H1 (cell line): ENCODE measurements at regions not wholly inside any gene's neighbourhood (a gene's known extent, or its start where the extent isn't known, plus 50 kb on each side); places are given as distances from the start of the nearest gene placed in this dataset.

Experiments
- FOSL1 ChIP-seq: IDR thresholded peaks from 2 replicates; pipeline ENCODE4 v1.6.1; 2011; ENCODE audit warnings: mild to moderate bottlenecking, low read depth, low read length, moderate library complexity; ENCODE audit not compliant: insufficient read depth
- HDAC2 ChIP-seq, 2 experiments: fragments of 300-600 bp in 1 of 2; sonication (generic) in 1 of 2; IDR thresholded peaks; 2 replicates each; pipeline ENCODE4 v1.6.1; 2011 to 2012; ENCODE audit warnings: low read depth in 2 of 2, low read length in 2 of 2, mild to moderate bottlenecking in 2 of 2, moderate library complexity in 2 of 2, borderline replicate concordance in 1 of 2, inconsistent platforms in 1 of 2

- no peak for TF ChIP-seq HDAC2 (IDR thresholded peaks at IDR 0.05; ENCODE audit: borderline replicate concordance in 1 of 2, low read depth in 2 of 2, low read length in 2 of 2)
- TF ChIP-seq FOSL1 = no peak
Measured at GRCh38 chr7:41758321-41758720, 55.4 kb upstream of the INHBA start (continued).
